ENCODE measurements at regions not wholly inside any gene's neighbourhood (a gene's known extent, or its start where the extent isn't known, plus 50 kb on each side); places are given as distances from the start of the nearest gene placed in this dataset.

- no peak for TF ChIP-seq CTCF (conservative IDR thresholded peaks at IDR 0.05 in 1 of 2, IDR thresholded peaks at IDR 0.05 in 1 of 2; ENCODE audit: low read depth in 1 of 2, low read length in 2 of 2)
- no peak for TF ChIP-seq EZH2 (IDR thresholded peaks at IDR 0.05; ENCODE audit: low read length, missing control alignments)
Observed at GRCh38 chr10:78846760-78847159, 222.0 kb upstream of the ZMIZ1 start.
